ENCODE measurements at regions not wholly inside any gene's neighbourhood (a gene's known extent, or its start where the extent isn't known, plus 50 kb on each side); places are given as distances from the start of the nearest gene placed in this dataset.

DNA sequence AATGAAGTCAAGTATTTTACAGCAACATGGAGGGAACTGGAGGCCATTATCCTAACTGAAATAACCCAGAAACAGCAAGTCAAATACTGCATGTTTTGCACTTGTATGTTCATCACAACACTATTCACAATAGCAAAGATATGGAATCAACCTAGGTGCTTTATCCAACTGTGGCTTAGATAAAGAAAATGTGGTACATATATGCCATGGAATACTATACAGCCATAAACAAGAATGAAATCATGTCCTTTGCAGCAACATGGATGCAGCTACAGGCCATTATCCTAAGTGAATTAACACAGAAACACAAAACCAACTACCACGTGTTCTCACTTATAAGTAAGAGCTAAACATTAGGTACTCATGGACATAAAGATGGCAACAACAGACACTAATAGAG, 91.5 kb upstream of the E2F3 start:
- Histone ChIP-seq H3K4me2 (no peak overlapping the region), H3K36me3 (replicated peaks in 1 of 2; ENCODE audit: control insufficient read depth in 1 of 2, insufficient read depth in 2 of 2, low read length in 1 of 2) (no peaks in the 10 kb centered on the region), H3K27ac (ENCODE audit: low read depth in 2 of 2, low read length in 1 of 2) (no peak overlapping the region), H3K9me3 (no peaks in the 10 kb centered on the region), H3K4me3 (ENCODE audit: low read depth in 2 of 2, low read length in 1 of 2) (no peak overlapping the region), H3K9ac (no peak overlapping the region), H3K27me3 (ENCODE audit: insufficient read depth) (no peaks in the 10 kb centered on the region; the same call in 1 of the 2 replicates), H4K20me1 (ENCODE audit: insufficient read depth) (no peaks in the 10 kb centered on the region), H3K79me2 (ENCODE audit: insufficient read depth) (no peaks in the 10 kb centered on the region), H3F3A (replicated peaks; ENCODE audit: insufficient read depth) (no peaks in the 10 kb centered on the region), H3K4me1 (ENCODE audit: control insufficient read depth in 1 of 2, insufficient read depth in 2 of 2, low read depth in 1 of 2, low read length in 1 of 2) (no peaks in the 10 kb centered on the region), H3K9me2 (no peaks in the 10 kb centered on the region), H2AFZ (ENCODE audit: low read depth) (no peak overlapping the region)
- 4% methylated on average over 1 of the region's 1 CpG for WGBS (ENCODE audit: low lambda C conversion rate)
- POLR2A ChIA-PET = no interaction called here
- no peak for DNase-seq
- TF ChIP-seq MEF2A (IDR thresholded peaks at IDR 0.05; ENCODE audit: borderline replicate concordance, low read depth) (no peak), TCF12 (IDR thresholded peaks at IDR 0.05) (no peak), JUND (IDR thresholded peaks at IDR 0.05) (no peak), ELF1 (IDR thresholded peaks at IDR 0.05) (no peak), RCOR1 (IDR thresholded peaks at IDR 0.05; ENCODE audit: low read length) (no peak), GABPA (IDR thresholded peaks at IDR 0.05; ENCODE audit: low read depth) (no peak), EZH2phosphoT487 (IDR thresholded peaks at IDR 0.05; ENCODE audit: borderline replicate concordance, low read depth) (no peak), RAD21 (IDR thresholded peaks at IDR 0.05; ENCODE audit: low read length) (no peak), RXRA (IDR thresholded peaks at IDR 0.05; ENCODE audit: borderline replicate concordance, low read depth) (no peak), TEAD4 (IDR thresholded peaks at IDR 0.05; ENCODE audit: borderline replicate concordance, insufficient read depth) (no peak), RFX5 (IDR thresholded peaks at IDR 0.05; ENCODE audit: low read length) (no peak), POLR2AphosphoS5 (IDR thresholded peaks at IDR 0.05; ENCODE audit: low read depth, low read length) (no peak), YY1 (IDR thresholded peaks at IDR 0.05; ENCODE audit: low read depth) (no peak), GATA2 (CRISPR knock-in tag; IDR thresholded peaks at IDR 0.05) (no peak), CHD2 (IDR thresholded peaks at IDR 0.05; ENCODE audit: low read length, partially characterized antibody) (no peak), SIN3A (IDR thresholded peaks at IDR 0.05; ENCODE audit: borderline replicate concordance, low read depth, low read length) (no peak)
- TF ChIP-seq, protein P1, sequence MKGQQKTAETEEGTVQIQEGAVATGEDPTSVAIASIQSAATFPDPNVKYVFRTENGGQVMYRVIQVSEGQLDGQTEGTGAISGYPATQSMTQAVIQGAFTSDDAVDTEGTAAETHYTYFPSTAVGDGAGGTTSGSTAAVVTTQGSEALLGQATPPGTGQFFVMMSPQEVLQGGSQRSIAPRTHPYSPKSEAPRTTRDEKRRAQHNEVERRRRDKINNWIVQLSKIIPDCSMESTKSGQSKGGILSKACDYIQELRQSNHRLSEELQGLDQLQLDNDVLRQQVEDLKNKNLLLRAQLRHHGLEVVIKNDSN (IDR thresholded peaks at IDR 0.05; ENCODE audit: borderline replicate concordance, low read depth) = no peak
- TF ChIP-seq, protein P2, sequence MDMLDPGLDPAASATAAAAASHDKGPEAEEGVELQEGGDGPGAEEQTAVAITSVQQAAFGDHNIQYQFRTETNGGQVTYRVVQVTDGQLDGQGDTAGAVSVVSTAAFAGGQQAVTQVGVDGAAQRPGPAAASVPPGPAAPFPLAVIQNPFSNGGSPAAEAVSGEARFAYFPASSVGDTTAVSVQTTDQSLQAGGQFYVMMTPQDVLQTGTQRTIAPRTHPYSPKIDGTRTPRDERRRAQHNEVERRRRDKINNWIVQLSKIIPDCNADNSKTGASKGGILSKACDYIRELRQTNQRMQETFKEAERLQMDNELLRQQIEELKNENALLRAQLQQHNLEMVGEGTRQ (IDR thresholded peaks at IDR 0.05; ENCODE audit: borderline replicate concordance, low read depth, low read length) = no peak
- TF ChIP-seq, protein P3, sequence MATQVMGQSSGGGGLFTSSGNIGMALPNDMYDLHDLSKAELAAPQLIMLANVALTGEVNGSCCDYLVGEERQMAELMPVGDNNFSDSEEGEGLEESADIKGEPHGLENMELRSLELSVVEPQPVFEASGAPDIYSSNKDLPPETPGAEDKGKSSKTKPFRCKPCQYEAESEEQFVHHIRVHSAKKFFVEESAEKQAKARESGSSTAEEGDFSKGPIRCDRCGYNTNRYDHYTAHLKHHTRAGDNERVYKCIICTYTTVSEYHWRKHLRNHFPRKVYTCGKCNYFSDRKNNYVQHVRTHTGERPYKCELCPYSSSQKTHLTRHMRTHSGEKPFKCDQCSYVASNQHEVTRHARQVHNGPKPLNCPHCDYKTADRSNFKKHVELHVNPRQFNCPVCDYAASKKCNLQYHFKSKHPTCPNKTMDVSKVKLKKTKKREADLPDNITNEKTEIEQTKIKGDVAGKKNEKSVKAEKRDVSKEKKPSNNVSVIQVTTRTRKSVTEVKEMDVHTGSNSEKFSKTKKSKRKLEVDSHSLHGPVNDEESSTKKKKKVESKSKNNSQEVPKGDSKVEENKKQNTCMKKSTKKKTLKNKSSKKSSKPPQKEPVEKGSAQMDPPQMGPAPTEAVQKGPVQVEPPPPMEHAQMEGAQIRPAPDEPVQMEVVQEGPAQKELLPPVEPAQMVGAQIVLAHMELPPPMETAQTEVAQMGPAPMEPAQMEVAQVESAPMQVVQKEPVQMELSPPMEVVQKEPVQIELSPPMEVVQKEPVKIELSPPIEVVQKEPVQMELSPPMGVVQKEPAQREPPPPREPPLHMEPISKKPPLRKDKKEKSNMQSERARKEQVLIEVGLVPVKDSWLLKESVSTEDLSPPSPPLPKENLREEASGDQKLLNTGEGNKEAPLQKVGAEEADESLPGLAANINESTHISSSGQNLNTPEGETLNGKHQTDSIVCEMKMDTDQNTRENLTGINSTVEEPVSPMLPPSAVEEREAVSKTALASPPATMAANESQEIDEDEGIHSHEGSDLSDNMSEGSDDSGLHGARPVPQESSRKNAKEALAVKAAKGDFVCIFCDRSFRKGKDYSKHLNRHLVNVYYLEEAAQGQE (IDR thresholded peaks at IDR 0.05; ENCODE audit: low read depth, low read length) = no peak
- CTCF ChIA-PET = no interaction called here

Measured in SK-N-SH (cell line).